ENCODE measurements at regions not wholly inside any gene's neighbourhood (a gene's known extent, or its start where the extent isn't known, plus 50 kb on each side); places are given as distances from the start of the nearest gene placed in this dataset.

DNA sequence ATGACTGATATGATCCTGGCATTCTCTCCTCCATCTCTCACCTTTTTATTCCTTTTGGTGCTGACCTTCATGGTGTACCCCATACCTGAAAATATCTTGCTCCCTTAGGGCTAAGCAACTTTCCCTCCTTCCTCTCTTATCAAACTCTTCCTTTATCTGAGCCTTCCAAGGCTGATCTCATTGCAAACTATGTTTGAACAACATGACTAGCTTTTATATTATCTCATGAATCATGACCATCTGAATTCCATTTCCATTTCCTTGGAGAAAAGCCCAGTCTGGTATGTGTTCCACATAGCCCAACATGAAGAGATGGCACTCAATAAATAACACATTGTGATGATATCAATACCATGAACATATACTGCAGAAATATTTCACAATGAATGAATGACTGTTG, 111.6 kb downstream of the TSPAN8 start (continued):
- TF ChIP-seq FOXM1 (IDR thresholded peaks at IDR 0.05; ENCODE audit: low read depth): no peak
- no peak for TF ChIP-seq GATA2 (CRISPR knock-in tag; IDR thresholded peaks at IDR 0.05)
- TF ChIP-seq CHD2 (IDR thresholded peaks at IDR 0.05; ENCODE audit: low read length, partially characterized antibody): no peak
- TF ChIP-seq, protein P1, sequence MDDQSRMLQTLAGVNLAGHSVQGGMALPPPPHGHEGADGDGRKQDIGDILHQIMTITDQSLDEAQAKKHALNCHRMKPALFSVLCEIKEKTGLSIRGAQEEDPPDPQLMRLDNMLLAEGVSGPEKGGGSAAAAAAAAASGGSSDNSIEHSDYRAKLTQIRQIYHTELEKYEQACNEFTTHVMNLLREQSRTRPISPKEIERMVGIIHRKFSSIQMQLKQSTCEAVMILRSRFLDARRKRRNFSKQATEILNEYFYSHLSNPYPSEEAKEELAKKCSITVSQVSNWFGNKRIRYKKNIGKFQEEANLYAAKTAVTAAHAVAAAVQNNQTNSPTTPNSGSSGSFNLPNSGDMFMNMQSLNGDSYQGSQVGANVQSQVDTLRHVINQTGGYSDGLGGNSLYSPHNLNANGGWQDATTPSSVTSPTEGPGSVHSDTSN (IDR thresholded peaks at IDR 0.05): peak; percentile 60
- no peak for TF ChIP-seq SMC3 (IDR thresholded peaks at IDR 0.05; ENCODE audit: low read depth, low read length)
- TF ChIP-seq RFX5 (IDR thresholded peaks at IDR 0.05; ENCODE audit: low read length): no peak
- no peak for TF ChIP-seq RCOR1 (IDR thresholded peaks at IDR 0.05; ENCODE audit: low read length)
- no peak for TF ChIP-seq NRF1 (IDR thresholded peaks at IDR 0.05; ENCODE audit: low read depth, low read length)
- no peak for TF ChIP-seq POLR2AphosphoS5 (IDR thresholded peaks at IDR 0.05; ENCODE audit: low read depth, low read length)

DNA sequence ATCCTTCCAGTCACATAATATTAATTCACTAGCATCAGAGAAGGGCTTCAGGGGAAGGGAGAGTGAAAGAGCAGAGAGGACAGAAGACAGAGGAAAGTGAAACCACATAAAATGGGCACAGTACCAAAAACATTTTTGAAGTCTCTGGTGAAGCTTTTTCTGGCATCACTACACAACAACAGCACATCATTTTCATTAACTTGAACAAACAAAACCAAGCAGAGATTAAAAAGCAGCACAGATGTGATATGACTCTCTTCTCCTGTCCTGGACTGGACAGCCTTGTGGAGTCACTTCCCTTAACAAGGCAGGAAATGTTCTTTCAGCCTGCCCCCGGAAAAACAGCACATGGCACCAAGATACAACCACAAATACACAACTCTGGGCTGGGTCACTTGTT, 112.0 kb downstream of the TSPAN8 start:
- ChIA-PET CTCF (interaction anchor here (1.4 kb wide), 1 partner anchor 312 kb away, joined by 3 read pairs; no protein-coding TSS in a partner anchor), POLR2A (no interaction called here)
- H3K9ac ChIP-seq: peak overlapping the region; percentile 13; the same call in 1 of the 2 replicates
- peak overlapping the region; percentile 67 for H3K4me2 ChIP-seq
- H3K9me2 ChIP-seq: no peaks in the 10 kb centered on the region
- 0 out of 4 replicates have a peak overlapping the region, but pooled peaks of 1 of the 2 experiments have one; percentile 18 for H3K4me3 ChIP-seq (ENCODE audit: low read depth in 2 of 2, low read length in 1 of 2)
- peak overlapping the region in 1 of 2 experiments; percentile 87; a peak in 3 of 4 replicates for H3K27ac ChIP-seq (ENCODE audit: low read depth in 2 of 2, low read length in 1 of 2)
- no peak for DNase-seq
- H3F3A ChIP-seq (replicated peaks; ENCODE audit: insufficient read depth): peaks cover 10% of the 10 kb centered on the region
- no peaks in the 10 kb centered on the region for H3K36me3 ChIP-seq (replicated peaks in 1 of 2; ENCODE audit: control insufficient read depth in 1 of 2, insufficient read depth in 2 of 2, low read length in 1 of 2)
- no peaks in the 10 kb centered on the region for H4K20me1 ChIP-seq (ENCODE audit: insufficient read depth)
- 0% methylated on average over 1 of the region's 1 CpG for WGBS (ENCODE audit: low lambda C conversion rate)
- no peaks in the 10 kb centered on the region for H3K79me2 ChIP-seq (ENCODE audit: insufficient read depth)
- no peak overlapping the region; the same call in 1 of the 2 replicates for H2AFZ ChIP-seq (ENCODE audit: low read depth)
- H3K9me3 ChIP-seq: no peaks in the 10 kb centered on the region
- TF ChIP-seq EP300 (IDR thresholded peaks at IDR 0.05; ENCODE audit: borderline replicate concordance in 1 of 2, low read depth in 1 of 2, low read length in 1 of 2): peak in 1 of 2 experiments; percentile 40; a peak in 1 of 4 replicates
- TF ChIP-seq SMC3 (IDR thresholded peaks at IDR 0.05; ENCODE audit: low read depth, low read length): no peak
- TF ChIP-seq, protein P1 (IDR thresholded peaks at IDR 0.05): peak; percentile 50
- TF ChIP-seq NFIC (IDR thresholded peaks at IDR 0.05; ENCODE audit: borderline replicate concordance): peak; percentile 75
- no peak for TF ChIP-seq RAD21 (IDR thresholded peaks at IDR 0.05; ENCODE audit: low read length)
- TF ChIP-seq TCF12 (IDR thresholded peaks at IDR 0.05): peak; percentile 75
- no peak for TF ChIP-seq RFX5 (IDR thresholded peaks at IDR 0.05; ENCODE audit: low read length)
- no peak for TF ChIP-seq RCOR1 (IDR thresholded peaks at IDR 0.05; ENCODE audit: low read length)
- H3K4me1 ChIP-seq (ENCODE audit: control insufficient read depth in 1 of 2, insufficient read depth in 2 of 2, low read depth in 1 of 2, low read length in 1 of 2): peaks cover 2 to 12% of the 10 kb centered on the region in 2 experiments; a peak in 2 of 4 replicates
- no peaks in the 10 kb centered on the region for H3K27me3 ChIP-seq (ENCODE audit: insufficient read depth)

DNA sequence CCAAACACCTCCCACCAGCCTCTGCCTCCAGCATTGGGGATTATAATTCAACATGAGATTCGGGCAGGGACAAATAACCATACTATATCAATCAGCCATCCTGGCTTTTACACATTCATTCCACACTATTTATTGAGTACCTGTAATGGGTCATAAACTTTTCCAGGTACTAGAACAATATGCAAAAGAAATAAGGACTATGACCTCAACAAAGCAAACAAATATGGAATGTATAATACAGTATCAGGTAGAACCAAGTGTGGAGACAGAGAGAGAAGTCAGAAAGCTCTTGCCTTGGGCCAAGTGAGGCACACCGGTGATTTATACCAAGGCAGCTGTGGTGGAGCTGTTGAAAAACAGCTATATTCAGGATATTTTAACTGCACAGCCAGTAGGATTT, 116.3 kb downstream of the TSPAN8 start:
- Histone ChIP-seq H3K4me2 (no peak overlapping the region), H3K4me1 (ENCODE audit: control insufficient read depth in 1 of 2, insufficient read depth in 2 of 2, low read depth in 1 of 2, low read length in 1 of 2) (peaks cover 2 to 12% of the 10 kb centered on the region in 2 experiments; a peak in 2 of 4 replicates), H3K9me3 (no peaks in the 10 kb centered on the region), H3K4me3 (ENCODE audit: low read depth in 2 of 2, low read length in 1 of 2) (no peak overlapping the region), H3K27me3 (ENCODE audit: insufficient read depth) (no peaks in the 10 kb centered on the region), H3K79me2 (ENCODE audit: insufficient read depth) (no peaks in the 10 kb centered on the region), H4K20me1 (ENCODE audit: insufficient read depth) (no peaks in the 10 kb centered on the region), H3K36me3 (replicated peaks in 1 of 2; ENCODE audit: control insufficient read depth in 1 of 2, insufficient read depth in 2 of 2, low read length in 1 of 2) (no peaks in the 10 kb centered on the region), H3K9me2 (no peaks in the 10 kb centered on the region), H2AFZ (ENCODE audit: low read depth) (no peak overlapping the region), H3K27ac (ENCODE audit: low read depth in 2 of 2, low read length in 1 of 2) (no peak overlapping the region), H3F3A (replicated peaks; ENCODE audit: insufficient read depth) (peaks cover 10% of the 10 kb centered on the region), H3K9ac (no peak overlapping the region)
- DNase-seq: no peak
- CTCF ChIA-PET: no interaction called here
- TF ChIP-seq, protein P1 (IDR thresholded peaks at IDR 0.05): no peak
- TF ChIP-seq TEAD4 (IDR thresholded peaks at IDR 0.05; ENCODE audit: borderline replicate concordance, insufficient read depth) (no peak), YY1 (IDR thresholded peaks at IDR 0.05; ENCODE audit: low read depth) (no peak), EP300 (IDR thresholded peaks at IDR 0.05; ENCODE audit: borderline replicate concordance in 1 of 2, low read depth in 1 of 2, low read length in 1 of 2) (no peak)
- 53% methylated on average over 2 of the region's 2 CpGs for WGBS (ENCODE audit: low lambda C conversion rate)
- POLR2A ChIA-PET: no interaction called here
